ENCODE measurements at regions not wholly inside any gene's neighbourhood (a gene's known extent, or its start where the extent isn't known, plus 50 kb on each side); places are given as distances from the start of the nearest gene placed in this dataset.

DNA sequence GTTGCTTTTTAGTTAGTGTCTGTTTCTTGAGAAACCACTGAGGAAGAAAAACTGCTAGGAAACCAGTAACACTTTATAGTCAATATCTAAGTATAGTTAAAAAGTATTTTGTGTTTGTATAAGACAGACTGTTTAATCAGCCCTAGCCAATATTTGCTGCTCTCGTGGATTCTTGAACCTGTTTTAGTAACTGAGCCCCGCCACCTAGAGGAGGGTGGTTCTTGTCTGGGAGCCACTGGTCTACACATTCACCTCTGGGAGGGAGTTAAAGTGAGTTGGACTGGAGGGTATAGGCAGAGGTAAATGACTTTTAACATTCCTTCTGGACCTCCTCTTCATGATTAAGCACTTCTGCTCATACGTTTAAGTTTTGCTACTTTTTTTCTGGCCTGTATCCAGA lies 117.2 kb downstream of the SPATA31D1 start:
- Histone ChIP-seq H3K4me1 (replicated peaks in 1 of 2; ENCODE audit: control insufficient read depth in 2 of 2, insufficient read depth in 2 of 2, low read length in 2 of 2) (no peaks in the 10 kb centered on the region), H4K20me1 (replicated peaks; ENCODE audit: control insufficient read depth, insufficient read depth, low read length) (no peaks in the 10 kb centered on the region), H3K9me1 (ENCODE audit: control insufficient read depth, insufficient read depth, low read length) (no peaks in the 10 kb centered on the region), H2AFZ (ENCODE audit: low read depth, low read length) (no peak overlapping the region), H3K36me3 (ENCODE audit: control insufficient read depth, insufficient read depth, low read length) (no peaks in the 10 kb centered on the region), H3K4me2 (ENCODE audit: insufficient read depth, low read length) (no peak overlapping the region), H3K4me3 (no peak overlapping the region), H3K27ac (ENCODE audit: extremely low read depth, low read depth, low read length) (no peak overlapping the region), H3K9ac (ENCODE audit: insufficient read depth in 1 of 2, low read depth in 2 of 2, low read length in 2 of 2) (no peak overlapping the region), H3K79me2 (ENCODE audit: control insufficient read depth, insufficient read depth, low read length) (no peaks in the 10 kb centered on the region), H3K27me3 (ENCODE audit: control insufficient read depth in 2 of 2, insufficient read depth in 2 of 2, low read length in 2 of 2) (no peaks in the 10 kb centered on the region), H3K9me3 (replicated peaks; ENCODE audit: control insufficient read depth, insufficient read depth, low read depth, low read length) (no peaks in the 10 kb centered on the region)
- ATAC-seq (no peak), DNase-seq (ENCODE audit: extremely low read depth in 1 of 4, low spot score in 3 of 4) (no peak), FAIRE-seq (no peak)
- BruUV-seq (replicated peaks): no TSS peak
- TF ChIP-seq MEIS2 (IDR thresholded peaks at IDR 0.05; ENCODE audit: partially characterized antibody): no peak
- TF ChIP-seq MTA2 (IDR thresholded peaks at IDR 0.05; ENCODE audit: low read depth): no peak
- TF ChIP-seq ZNF263 (CRISPR knock-in tag; IDR thresholded peaks at IDR 0.05; ENCODE audit: borderline replicate concordance): no peak
- TF ChIP-seq, protein P1, sequence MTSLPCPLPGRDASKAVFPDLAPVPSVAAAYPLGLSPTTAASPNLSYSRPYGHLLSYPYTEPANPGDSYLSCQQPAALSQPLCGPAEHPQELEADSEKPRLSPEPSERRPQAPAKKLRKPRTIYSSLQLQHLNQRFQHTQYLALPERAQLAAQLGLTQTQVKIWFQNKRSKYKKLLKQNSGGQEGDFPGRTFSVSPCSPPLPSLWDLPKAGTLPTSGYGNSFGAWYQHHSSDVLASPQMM (CRISPR knock-in tag; IDR thresholded peaks at IDR 0.05): no peak
- TF ChIP-seq CBFB (CRISPR knock-in tag; IDR thresholded peaks at IDR 0.05): no peak
- TF ChIP-seq, protein P2, sequence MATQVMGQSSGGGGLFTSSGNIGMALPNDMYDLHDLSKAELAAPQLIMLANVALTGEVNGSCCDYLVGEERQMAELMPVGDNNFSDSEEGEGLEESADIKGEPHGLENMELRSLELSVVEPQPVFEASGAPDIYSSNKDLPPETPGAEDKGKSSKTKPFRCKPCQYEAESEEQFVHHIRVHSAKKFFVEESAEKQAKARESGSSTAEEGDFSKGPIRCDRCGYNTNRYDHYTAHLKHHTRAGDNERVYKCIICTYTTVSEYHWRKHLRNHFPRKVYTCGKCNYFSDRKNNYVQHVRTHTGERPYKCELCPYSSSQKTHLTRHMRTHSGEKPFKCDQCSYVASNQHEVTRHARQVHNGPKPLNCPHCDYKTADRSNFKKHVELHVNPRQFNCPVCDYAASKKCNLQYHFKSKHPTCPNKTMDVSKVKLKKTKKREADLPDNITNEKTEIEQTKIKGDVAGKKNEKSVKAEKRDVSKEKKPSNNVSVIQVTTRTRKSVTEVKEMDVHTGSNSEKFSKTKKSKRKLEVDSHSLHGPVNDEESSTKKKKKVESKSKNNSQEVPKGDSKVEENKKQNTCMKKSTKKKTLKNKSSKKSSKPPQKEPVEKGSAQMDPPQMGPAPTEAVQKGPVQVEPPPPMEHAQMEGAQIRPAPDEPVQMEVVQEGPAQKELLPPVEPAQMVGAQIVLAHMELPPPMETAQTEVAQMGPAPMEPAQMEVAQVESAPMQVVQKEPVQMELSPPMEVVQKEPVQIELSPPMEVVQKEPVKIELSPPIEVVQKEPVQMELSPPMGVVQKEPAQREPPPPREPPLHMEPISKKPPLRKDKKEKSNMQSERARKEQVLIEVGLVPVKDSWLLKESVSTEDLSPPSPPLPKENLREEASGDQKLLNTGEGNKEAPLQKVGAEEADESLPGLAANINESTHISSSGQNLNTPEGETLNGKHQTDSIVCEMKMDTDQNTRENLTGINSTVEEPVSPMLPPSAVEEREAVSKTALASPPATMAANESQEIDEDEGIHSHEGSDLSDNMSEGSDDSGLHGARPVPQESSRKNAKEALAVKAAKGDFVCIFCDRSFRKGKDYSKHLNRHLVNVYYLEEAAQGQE (IDR thresholded peaks at IDR 0.05; ENCODE audit: borderline replicate concordance): no peak
- TF ChIP-seq, protein P2 (CRISPR knock-in tag; IDR thresholded peaks at IDR 0.05; ENCODE audit: low read depth): no peak
- TF ChIP-seq KAT8 (IDR thresholded peaks at IDR 0.05; ENCODE audit: low read depth): no peak
- no peak for TF ChIP-seq FIP1L1 (IDR thresholded peaks at IDR 0.05; ENCODE audit: low read depth, low read length, poor library complexity, severe bottlenecking)
- no peak for TF ChIP-seq HOXB6 (CRISPR knock-in tag; IDR thresholded peaks at IDR 0.05; ENCODE audit: borderline replicate concordance)
- TF ChIP-seq, protein P3, sequence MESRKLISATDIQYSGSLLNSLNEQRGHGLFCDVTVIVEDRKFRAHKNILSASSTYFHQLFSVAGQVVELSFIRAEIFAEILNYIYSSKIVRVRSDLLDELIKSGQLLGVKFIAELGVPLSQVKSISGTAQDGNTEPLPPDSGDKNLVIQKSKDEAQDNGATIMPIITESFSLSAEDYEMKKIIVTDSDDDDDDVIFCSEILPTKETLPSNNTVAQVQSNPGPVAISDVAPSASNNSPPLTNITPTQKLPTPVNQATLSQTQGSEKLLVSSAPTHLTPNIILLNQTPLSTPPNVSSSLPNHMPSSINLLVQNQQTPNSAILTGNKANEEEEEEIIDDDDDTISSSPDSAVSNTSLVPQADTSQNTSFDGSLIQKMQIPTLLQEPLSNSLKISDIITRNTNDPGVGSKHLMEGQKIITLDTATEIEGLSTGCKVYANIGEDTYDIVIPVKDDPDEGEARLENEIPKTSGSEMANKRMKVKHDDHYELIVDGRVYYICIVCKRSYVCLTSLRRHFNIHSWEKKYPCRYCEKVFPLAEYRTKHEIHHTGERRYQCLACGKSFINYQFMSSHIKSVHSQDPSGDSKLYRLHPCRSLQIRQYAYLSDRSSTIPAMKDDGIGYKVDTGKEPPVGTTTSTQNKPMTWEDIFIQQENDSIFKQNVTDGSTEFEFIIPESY (CRISPR knock-in tag; IDR thresholded peaks at IDR 0.05): no peak
- 0% methylated on average over 3 of the region's 3 CpGs for WGBS (ENCODE audit: insufficient coverage, low coverage, missing lambda C conversion rate)
- POLR2A ChIA-PET: no interaction called here
- in situ Hi-C loops (cut with MboI) (no loop called here), intact Hi-C loops (cut with micrococcal nuclease) (no loop called here)
- CTCF ChIA-PET (ENCODE audit: low intra/inter-chr PET ratio): no interaction called here

Data from K562 (cell line).